GM21723 (cell line): ENCODE measurements at regions not wholly inside any gene's neighbourhood (a gene's known extent, or its start where the extent isn't known, plus 50 kb on each side); places are given as distances from the start of the nearest gene placed in this dataset.
"Not testable (repeated sequence)": the region's sequence is repeated elsewhere in the genome, so short reads cannot be mapped to it uniquely, and the experiment has no call there.

Source experiments
- ATAC-seq: cut with Tn5 transposase; IDR thresholded peaks from one replicate; pipeline ENCODE4 v1.9.1; 2021; ENCODE audit warnings: mild to moderate bottlenecking, moderate library complexity; ENCODE audit not compliant: unreplicated experiment

DNA sequence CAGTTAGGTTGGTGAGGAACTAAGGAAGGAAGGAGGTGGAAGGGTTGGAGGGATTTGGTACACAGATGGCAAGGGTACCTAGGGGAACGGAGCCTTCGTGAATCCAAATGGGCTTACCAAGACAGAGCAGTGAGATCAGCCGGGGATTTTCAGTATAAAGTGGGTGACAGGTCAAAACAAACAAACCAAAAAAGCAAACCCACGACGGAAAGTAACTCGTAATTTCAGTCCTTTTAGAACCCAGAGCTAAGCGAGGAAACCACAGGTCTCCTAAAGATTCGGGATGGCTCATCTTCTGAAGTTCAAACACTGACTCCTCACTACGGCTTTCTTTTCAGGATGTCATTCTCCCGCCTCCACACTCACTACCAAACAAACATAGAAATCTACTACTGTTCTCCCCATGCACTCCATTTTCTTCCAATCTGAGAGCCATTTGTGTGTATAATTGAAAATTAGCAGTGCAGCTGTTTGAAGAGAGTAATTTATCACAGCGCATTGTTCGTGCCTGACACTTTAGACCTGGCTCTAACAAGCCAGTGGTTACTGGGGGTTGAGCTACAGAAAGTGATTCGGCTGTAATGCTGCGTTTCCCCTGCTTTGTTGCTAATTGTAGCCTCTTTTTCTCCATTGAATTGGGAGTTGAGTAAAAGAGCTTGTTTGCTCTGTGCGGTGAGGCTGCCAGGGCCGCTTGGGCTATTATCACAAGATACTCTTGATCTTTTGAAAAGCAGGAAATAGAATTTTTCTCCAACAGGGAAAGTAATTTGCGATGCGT, 64.7 kb upstream of the CCDC39 start:
- no peak for ATAC-seq

DNA sequence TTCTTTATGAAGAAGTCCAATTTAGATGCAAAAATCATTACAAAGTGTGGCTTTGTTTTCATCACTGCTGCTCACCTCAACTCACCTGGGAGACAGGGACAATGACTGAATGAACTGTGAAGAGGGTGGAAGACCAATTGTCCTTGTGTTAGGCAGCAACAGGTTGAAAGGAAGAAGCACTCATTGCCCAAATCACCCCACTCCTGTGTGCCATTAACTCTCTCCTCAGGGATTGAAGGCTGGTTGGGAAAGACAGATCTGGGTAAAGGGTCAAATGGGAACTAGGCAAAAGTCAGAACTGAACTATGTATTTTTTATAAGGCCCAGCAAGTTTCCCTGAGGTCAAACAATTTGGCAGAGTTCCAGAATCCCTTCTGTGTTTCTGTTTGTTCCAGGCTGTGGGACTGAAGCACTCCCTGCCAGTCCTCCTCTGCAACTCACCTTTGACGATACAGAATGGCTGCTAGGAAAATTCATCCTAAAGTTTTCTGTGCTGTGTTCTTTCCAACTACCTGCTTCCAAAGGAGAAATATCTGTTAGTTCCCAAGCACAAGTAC, 68.6 kb upstream of the CCDC39 start:
- ATAC-seq = no peak

DNA sequence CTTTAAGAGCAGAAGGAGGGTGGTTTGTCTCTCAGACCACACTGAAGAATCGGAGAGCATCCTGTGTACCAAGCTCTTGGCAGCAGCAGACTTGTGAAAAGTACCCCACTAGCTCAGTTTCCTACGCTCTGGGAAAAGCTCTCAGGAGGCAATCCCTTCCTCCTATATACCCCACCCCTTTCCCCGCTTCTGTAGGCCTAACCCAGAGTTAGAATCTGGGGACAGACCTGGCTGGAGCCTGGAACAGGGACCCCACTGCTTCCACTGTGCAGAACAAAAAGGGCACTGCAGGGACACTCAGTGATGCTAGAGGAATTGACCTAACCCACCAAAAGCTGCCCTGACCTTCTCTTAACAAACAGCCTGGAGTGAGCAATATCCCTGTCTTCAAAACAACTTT, 70.0 kb upstream of the CCDC39 start:
- ATAC-seq = no peak

DNA sequence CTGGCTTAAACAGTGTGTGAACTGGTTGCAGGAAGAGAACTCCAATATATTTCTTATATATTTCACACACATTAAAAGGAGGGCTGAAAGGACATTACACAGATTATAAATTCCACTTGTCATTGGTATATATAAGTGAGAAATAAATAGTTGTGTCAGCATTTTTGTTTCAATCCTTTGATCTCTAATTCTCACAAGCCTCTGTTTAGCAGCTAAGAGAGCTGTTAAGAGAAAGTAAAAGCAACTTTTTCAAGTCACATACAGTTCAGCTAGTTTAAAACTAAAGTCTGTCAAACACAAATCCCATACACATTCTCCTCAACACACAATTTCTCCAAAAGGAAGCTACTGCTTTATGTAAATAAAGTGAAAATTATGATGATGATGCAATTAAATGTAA, 70.5 kb upstream of the CCDC39 start:
- ATAC-seq = no peak

DNA sequence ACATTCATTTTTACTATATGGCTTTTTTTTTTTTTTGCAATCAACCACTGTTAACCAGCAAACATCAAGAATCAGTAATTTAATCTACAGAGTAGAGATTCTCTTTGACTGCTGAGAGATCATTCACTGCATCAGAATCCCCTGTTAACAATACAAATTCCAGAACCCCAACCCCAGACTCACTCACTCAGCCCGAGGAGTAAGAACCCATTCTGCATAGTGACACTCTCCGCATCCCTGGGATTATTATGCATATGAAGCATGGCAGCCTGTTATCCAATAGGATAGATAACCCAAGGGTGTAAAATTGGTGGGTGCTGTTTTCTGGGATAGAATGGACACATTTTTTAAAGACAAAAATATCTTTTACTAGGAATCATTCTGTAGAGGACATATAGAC, 76.3 kb upstream of the CCDC39 start:
- no peak for ATAC-seq

DNA sequence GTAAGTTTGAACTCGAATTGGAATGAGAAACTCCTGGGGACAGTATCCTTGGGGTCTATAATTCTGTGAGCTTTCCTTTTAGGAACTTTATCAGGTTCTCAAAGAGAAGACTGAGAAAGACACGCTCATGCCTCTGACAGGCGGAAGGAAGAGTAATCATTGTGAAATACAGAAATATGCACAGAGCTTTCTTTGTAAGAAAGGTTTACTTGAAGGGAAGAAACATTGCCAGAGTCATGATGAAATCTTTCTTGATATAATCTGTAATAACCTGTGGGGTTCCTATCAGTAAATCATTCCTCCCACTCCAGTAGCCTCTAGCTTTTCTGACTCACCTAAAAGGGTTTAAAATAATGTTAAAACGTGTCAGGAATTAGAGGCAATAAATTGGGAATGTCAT, 83.6 kb upstream of the CCDC39 start:
- no peak for ATAC-seq

DNA sequence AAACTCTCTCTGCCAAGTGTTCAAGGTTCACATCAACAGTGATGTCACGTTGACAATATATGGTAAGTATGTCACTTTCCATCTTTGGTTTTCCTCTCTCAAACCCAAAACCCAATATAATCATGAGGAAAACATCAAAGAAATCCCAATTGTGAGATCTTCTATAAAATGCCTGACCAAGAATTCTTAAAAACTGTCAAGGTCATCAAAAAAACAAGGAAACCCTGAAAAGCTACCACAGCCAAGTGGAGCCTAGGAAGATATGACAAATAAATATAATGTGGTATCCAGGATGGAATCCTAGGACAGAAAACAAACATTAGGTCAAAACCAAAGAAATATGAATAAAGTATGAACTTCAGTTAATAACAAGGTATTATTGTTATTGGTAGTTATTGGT, 85.2 kb upstream of the CCDC39 start:
- ATAC-seq = no peak

DNA sequence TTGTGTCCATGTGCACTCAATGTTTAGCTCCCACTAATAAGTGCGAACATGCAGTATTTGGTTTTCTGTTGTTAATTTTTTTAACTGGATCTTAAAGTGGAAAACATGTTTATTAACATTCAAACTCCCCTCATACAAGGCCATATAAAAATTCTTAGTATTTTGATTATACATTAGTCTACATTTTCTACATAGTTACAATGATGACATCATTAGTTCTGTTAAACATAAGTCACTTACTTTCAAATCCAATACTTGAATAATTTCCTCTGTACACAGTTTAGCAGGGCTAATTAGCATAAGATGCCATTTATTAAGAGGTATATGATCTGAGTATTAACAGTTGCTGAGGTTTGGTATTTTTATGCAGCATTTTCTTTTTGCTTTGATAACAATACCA, 91.3 kb upstream of the CCDC39 start:
- no peak for ATAC-seq

DNA sequence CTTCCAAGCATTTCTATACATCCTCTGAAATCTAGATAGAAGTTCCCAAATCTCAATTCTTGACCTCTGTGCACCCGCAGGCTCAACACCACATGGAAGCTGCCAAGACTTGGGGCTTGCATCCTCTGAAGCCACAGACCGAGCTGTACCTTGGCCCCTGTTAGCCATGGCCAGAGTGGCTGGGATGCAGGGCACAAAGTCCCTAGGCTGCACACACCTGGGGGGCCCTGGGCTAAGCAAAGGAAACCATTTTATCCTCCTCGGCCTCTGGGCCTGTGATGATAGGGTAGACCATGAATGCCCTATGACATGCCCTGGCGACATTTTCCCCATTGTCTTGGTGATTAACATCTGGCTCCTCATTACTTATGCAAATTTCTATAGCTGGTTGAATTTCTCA, 97.1 kb upstream of the CCDC39 start:
- no peak for ATAC-seq

DNA sequence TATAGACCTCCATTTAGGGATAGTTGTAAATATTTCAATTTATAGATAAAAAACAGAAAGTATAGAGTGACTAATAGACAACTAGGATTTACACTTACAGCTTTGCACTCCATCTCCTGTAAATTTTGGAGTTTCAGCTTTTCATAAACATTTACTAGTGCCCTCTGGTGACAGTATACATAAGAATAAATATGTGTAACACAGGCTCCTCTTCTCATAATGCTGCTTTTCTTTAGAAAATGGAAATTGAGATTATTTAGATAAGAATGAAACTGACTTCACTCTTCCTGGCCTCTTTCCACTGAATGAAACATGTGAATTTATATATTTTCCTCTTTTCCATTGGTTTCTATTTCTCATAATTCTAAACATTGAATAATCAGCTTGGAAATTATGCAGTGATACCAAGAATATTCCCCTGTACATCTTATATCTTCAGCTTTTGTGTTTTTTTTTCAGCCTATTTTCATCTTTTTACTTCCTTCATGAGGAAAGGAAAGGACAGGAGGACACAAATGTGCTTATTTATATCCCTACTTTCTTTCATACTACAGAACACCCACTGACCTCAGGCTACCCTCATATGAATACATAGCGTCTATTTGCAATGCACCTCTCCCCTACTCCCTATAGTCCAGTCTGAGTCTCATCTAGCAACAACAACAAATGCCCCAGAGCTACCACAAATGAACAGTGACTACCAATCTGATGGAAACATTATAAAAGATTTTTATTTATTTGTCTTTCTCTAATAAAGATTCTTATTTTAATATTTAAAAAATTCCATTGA, 103.1 kb upstream of the CCDC39 start:
- ATAC-seq = no peak

DNA sequence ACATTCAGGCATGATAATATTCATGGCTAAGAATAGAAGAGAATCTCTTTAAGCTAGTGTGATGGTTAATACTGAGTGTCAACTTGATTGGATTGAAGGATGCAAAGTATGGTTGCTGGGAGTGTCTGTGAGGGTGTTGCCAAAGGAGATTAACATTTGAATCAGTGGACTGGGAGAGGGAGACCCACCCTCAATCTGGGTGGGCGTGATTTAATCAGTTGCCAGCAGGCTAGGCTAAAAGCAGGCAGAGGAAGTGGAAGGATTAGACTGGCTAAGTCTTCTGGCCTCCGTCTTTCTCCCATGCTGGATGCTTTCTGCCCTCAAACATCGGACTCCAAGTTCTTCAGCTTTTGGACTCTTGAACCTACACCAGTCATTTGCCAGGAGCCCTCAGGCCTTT, 106.9 kb upstream of the CCDC39 start:
- not testable (repeated sequence) for ATAC-seq

DNA sequence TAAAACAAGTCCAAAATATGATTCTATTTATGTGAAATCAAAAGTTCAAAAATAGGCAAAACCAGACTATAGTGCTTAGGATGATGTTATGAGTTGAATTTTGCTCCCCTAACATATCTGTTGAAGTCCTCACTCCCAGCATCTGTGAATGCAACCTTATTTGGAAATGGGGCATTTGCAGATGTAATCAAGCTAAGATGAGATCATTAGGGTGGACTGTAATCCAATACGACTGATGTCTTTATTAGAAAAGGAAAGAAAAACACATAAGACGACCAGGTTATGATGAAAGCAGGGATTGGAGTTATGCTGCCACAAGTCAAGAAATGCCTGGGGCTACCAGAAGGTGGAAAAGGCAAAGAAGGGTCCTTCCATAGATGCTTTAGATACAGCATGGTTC, 110.5 kb upstream of the CCDC39 start:
- no peak for ATAC-seq

DNA sequence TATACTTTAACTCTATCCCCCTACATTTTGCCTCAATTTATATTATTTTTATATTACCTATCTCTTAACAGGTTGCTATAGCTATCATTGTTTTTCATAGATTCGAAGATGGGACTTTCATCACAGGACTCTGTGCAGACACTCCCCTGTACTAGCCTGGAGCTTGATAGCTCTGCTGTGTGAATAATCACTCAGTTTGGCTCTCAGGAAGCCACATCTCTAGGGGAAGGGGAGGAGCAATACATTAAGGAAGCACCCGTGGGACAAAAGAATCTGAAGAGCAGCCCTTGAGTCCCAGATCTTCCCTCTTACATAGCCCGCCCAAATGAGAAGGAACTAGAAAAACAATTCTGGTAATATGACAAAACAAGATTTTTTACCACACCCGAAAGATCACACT, 114.3 kb upstream of the FXR1 start:
- no peak for ATAC-seq

DNA sequence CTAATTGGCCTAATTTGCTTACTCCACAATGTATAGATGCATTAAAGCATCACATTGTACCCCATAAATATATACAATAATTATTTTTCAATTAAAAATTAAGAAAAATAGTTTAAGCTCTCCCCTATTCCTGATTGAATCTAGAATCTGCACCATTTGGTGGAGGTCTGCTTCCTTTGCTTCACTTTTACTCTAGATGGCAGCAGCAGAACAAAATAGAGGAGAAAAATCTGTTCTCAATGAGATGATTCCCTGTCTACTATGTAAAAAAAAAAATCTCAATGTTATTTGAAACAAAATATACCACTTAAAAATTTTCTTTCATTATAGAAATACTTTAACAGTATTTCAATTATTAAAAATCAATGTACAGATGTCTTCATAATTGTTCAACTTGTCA, 109.6 kb upstream of the FXR1 start:
- no peak for ATAC-seq

DNA sequence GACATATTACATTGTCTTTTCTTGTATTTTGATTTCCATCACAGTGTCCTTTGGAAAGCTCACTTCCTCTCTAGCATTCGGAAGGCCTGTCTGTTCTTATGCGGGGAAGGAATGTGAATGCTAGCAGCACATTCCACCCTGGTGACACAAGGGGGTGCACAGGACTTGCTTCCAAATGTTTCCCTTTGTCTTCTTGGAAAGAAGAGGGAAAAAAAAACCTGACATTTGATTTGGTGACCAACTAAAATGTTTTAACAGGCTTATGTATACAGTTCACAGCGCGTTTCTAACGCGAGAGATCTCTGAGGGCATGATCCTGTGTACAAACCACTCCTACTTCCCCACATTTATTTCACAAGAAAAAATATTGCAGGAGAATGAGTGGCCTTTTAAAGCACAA, 107.6 kb upstream of the FXR1 start:
- no peak for ATAC-seq

DNA sequence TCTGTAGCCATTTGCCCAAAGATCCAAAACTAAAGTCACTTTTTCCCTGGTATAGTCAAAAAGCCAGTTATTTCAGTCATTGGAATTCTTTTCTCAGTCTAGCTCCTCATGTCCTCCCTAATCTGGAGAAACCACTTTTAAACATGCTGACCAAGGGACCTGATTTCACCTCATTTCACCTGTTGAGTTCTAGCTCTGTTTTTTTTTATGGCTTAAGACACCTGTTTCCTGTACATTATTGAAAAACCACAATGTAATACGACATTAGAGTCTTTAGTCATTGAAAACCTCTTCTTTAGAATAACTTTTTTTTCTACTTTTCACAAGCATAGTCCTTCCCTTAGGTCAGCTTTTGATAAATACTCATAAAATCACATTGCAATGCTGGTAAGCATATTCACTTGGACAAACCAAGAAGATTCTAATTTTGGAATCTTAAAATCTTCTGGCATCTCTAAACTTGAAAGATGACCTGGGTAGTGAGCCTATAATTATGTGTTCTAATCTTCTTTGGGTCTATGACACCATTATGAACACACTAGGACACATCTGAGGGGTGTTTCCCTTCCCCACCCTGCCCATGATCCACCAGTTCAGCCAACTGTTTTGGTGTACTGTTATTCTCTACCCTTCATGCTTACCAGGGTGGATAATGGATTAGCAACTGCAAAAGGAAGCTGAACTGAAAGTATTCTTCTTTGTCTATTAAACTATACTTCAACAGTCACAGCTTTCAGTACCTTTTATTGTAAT, 103.5 kb upstream of the FXR1 start:
- ATAC-seq = no peak

DNA sequence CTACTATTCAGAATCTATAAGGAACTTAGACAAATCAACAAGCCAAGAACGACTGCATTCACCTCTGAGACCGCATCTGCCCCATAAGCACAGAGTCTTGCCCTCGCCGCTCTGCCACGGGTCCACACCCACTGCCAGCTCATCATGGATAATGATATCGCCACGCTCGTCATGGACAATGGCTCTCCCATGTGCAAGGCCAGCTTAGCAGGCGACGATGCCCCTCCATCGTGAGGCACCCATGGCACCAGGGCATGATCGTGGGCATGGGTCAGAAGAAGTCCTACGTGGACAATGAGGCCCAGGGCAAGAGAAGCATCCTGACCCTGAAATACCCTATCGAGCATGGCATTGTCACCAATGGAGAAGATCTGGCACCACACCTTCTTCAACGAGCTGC, 92.1 kb upstream of the FXR1 start:
- ATAC-seq = no peak

DNA sequence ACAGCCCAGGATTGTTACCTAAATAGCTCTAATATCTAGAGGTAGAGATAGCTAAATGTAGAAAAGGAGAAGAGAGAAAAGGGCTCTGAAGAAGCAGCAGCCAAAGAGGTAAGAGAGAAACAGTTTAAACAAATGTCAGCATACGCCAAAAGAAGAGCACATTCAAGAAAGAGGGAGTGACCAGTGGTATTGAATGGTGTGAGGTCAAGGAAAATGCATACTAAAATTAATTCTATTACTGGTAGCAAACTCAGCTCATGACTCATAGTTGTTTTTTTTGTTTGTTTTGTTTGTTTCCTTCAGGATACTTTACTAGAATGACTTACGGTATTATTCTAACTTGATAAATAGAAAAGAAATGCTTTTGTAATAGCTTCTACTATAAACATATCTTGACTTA, 86.5 kb upstream of the FXR1 start:
- ATAC-seq = no peak

DNA sequence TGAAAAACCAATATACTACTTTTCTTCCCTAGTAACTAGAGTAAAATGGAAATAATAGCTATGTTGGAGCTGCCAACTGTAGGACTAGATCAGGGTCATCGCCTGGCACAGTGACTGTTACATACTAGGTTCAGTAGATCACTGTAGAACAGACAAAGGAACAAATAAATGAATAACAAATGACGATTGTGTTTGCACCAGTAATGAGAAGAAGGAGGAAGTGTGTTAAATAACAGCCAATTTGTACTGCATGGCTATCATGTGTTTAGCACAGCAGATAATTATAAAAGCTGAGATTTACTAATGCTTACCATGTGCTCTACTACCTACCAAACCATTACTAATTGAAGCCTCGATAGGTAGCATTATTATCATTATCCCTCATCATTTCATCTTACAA, 85.3 kb upstream of the FXR1 start:
- no peak for ATAC-seq

DNA sequence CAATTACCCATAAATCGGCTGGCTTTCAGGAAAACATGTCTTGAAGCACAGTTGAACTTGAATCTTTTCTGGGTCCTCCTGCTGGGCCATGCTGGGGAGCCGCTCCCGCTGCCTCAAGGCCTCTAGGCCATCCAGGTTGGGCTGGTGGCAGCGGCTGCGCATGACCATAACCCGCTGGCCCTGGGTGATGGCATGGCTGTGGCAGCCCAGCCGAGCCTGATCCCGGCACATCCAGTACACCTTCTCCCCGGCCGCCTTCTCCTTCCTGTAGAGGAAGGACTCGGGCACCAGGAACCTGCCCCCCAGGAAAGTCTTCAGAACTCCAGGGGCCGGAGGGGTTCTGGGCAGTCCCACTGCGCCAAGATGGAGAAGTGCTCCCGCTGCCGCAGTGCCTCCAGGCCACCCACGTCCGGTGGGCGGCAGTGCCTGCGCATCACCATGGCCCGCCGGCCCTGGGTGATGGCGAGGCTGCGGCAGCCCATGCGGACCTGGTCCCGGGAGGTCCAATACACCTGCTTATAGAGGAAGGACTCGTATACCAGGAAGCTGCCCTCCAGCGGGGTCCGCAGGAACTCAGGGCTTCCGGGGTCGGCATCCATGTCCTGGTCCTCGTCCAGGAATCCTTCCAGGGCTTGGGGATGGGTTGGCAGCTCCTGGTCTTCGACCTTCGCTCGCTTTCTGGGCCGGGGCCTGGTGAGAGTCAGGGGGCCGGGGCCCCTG, 84.3 kb upstream of the FXR1 start:
- no peak for ATAC-seq
